ENCODE measurements at regions not wholly inside any gene's neighbourhood (a gene's known extent, or its start where the extent isn't known, plus 50 kb on each side); places are given as distances from the start of the nearest gene placed in this dataset.

DNA sequence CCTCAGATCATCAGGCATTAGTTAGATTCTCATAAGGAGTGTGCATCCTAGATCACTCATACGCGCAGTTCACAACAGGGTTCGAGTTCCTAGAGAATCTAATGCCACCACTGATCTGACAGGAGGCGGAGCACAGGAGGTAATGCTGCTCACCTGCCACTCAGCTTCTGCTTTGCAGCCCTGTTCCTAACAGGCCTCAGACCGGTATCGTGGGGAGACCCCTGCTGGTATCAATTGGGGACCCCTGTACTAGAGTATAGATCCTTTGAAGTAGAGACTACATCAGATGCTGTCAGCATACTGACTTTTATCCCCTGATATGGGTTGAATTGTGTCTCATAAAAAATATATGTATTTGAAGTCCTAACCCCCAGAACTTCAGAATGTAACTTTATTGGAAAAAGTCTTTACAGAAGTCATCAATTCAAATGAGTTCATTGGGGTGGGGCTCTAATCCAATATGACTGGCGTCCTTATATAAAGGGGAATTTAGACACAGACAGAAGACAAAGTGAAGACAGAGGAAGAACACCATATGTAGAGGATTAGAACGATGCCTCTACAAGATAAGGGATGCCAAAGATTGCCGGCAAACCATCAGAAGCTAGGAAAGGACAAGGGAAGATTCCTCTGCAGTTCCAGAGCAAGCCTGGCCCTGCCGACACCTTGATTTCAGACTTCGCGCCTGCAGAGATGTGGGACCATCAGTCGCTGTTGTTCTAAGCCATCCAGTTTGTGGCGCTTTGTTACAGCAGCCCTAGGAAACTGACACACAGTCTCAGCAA is 104.4 kb upstream of the BTBD3 start (continued):
- TF ChIP-seq CTCF (IDR thresholded peaks at IDR 0.05; ENCODE audit: control extremely low read depth in 1 of 3, insufficient read depth in 1 of 3, low read depth in 1 of 3, low read length in 3 of 3) (peak in 2 of 3 experiments; percentile 10 to 19; a peak in 2 of 4 replicates), SP4 (IDR thresholded peaks at IDR 0.05; ENCODE audit: low read length) (no peak), GABPA (IDR thresholded peaks at IDR 0.05; ENCODE audit: borderline replicate concordance, insufficient read depth, low read length) (no peak)

Data from H1 (cell line).